Mesenchymal stem cell (in vitro differentiated cells and primary cell): ENCODE measurements at regions not wholly inside any gene's neighbourhood (a gene's known extent, or its start where the extent isn't known, plus 50 kb on each side); places are given as distances from the start of the nearest gene placed in this dataset.
"Not testable (repeated sequence)": the region's sequence is repeated elsewhere in the genome, so short reads cannot be mapped to it uniquely, and the experiment has no call there.

ENCODE experiments used
- DNase-seq: peaks from one replicate; pipeline ENCODE4 v3.0.0-alpha.2; 2013
- H2AFZ ChIP-seq: one replicate; pipeline ENCODE4 v1.6.1; 2013; ENCODE audit warnings: low read depth, mild to moderate bottlenecking, control low read depth, inconsistent platforms, low read length, moderate library complexity
- H2AK5ac ChIP-seq: 2 replicates; pipeline ENCODE4 v1.6.1; 2013; ENCODE audit warnings: low read length, moderate library complexity, mild to moderate bottlenecking, inconsistent platforms; ENCODE audit not compliant: severe bottlenecking
- H2BK120ac ChIP-seq: one replicate; pipeline ENCODE4 v1.6.1; 2013; ENCODE audit warnings: low read depth, mild to moderate bottlenecking, inconsistent platforms, low read length, moderate library complexity
- H2BK12ac ChIP-seq, 2 experiments: one replicate each; pipeline ENCODE4 v1.6.1; 2013; ENCODE audit warnings: inconsistent platforms in 2 of 2, low read length in 2 of 2, mild to moderate bottlenecking in 2 of 2, moderate library complexity in 2 of 2, control low read depth in 1 of 2
- H2BK15ac ChIP-seq: one replicate; pipeline ENCODE4 v1.6.1; 2013; ENCODE audit warnings: mild to moderate bottlenecking, low read depth, inconsistent platforms; ENCODE audit not compliant: poor library complexity, severe bottlenecking
- H2BK5ac ChIP-seq: 2 replicates; pipeline ENCODE4 v1.6.1; 2013; ENCODE audit warnings: low read depth, mild to moderate bottlenecking, low read length, control low read depth, inconsistent platforms; ENCODE audit not compliant: poor library complexity, severe bottlenecking
- H3K14ac ChIP-seq, 2 experiments: one replicate each; pipeline ENCODE4 v1.6.1; 2013; ENCODE audit warnings: inconsistent platforms in 2 of 2, low read length in 2 of 2, control low read depth in 1 of 2, mild to moderate bottlenecking in 1 of 2, moderate library complexity in 1 of 2
- H3K18ac ChIP-seq, 2 experiments: one replicate each; pipeline ENCODE4 v1.6.1; 2013; ENCODE audit warnings: inconsistent platforms in 2 of 2, low read length in 2 of 2, control low read depth in 1 of 2, low read depth in 1 of 2, mild to moderate bottlenecking in 1 of 2
- H3K23ac ChIP-seq, 2 experiments: one replicate each; pipeline ENCODE4 v1.6.1; 2013; ENCODE audit warnings: inconsistent platforms in 2 of 2, low read length in 2 of 2, mild to moderate bottlenecking in 2 of 2, moderate library complexity in 2 of 2, control low read depth in 1 of 2
- H3K27ac ChIP-seq: 2 replicates; pipeline ENCODE4 v1.5.1; 2013; ENCODE audit warnings: mild to moderate bottlenecking, moderate library complexity, low read length, control low read depth, inconsistent platforms; ENCODE audit not compliant: poor library complexity, severe bottlenecking
- H3K27me3 ChIP-seq, 2 experiments: 2 replicates each; pipeline versions ENCODE4 v1.6.1 to v1.7.0; 2013; ENCODE audit warnings: low read length in 2 of 2, mild to moderate bottlenecking in 2 of 2, moderate library complexity in 2 of 2, control low read depth in 1 of 2, inconsistent platforms in 1 of 2; ENCODE audit not compliant: control insufficient read depth in 1 of 2, insufficient read depth in 1 of 2
- H3K36me3 ChIP-seq, 2 experiments: 2 replicates each; pipeline versions ENCODE4 v1.6.1 to v1.7.0; 2013; ENCODE audit warnings: low read length in 2 of 2, control low read depth in 1 of 2, inconsistent platforms in 1 of 2, low read depth in 1 of 2, mild to moderate bottlenecking in 1 of 2; ENCODE audit not compliant: insufficient read depth in 2 of 2, control insufficient read depth in 1 of 2
- H3K4ac ChIP-seq, 2 experiments: one replicate each; pipeline ENCODE4 v1.6.1; 2013; ENCODE audit warnings: inconsistent platforms in 2 of 2, low read length in 2 of 2, mild to moderate bottlenecking in 2 of 2, moderate library complexity in 2 of 2, control low read depth in 1 of 2, low read depth in 1 of 2
- H3K4me1 ChIP-seq: 2 replicates; pipeline ENCODE4 v1.6.1; 2013; ENCODE audit warnings: low read depth, low read length, control low read depth; ENCODE audit not compliant: control insufficient read depth, insufficient read depth
- H3K4me2 ChIP-seq: 2 replicates; pipeline ENCODE4 v1.6.1; 2013; ENCODE audit warnings: low read length, mild to moderate bottlenecking, inconsistent platforms; ENCODE audit not compliant: poor library complexity, severe bottlenecking
- H3K4me3 ChIP-seq, 2 experiments: 2 replicates each; pipeline versions ENCODE4 v1.5.1 to v1.7.0; 2013; ENCODE audit warnings: low read length in 2 of 2, mild to moderate bottlenecking in 2 of 2, control low read depth in 1 of 2, low read depth in 1 of 2; ENCODE audit not compliant: insufficient read depth in 1 of 2
- H3K79me1 ChIP-seq: replicated peaks from 2 replicates; pipeline ENCODE4 v1.6.1; 2013; ENCODE audit warnings: mild to moderate bottlenecking, control low read depth, low read length, inconsistent platforms; ENCODE audit not compliant: poor library complexity, severe bottlenecking
- H3K9ac ChIP-seq: 2 replicates; pipeline ENCODE4 v1.7.0; 2013; ENCODE audit warnings: mild to moderate bottlenecking, low read length, moderate library complexity
- H3K9me3 ChIP-seq: 2 replicates; pipeline ENCODE4 v1.7.0; 2013; ENCODE audit warnings: mild to moderate bottlenecking, low read length; ENCODE audit not compliant: control insufficient read depth
- H4K8ac ChIP-seq: one replicate; pipeline ENCODE4 v1.6.1; 2013; ENCODE audit warnings: inconsistent platforms, mild to moderate bottlenecking, low read length, moderate library complexity
- H4K91ac ChIP-seq: one replicate; pipeline ENCODE4 v1.6.1; 2013; ENCODE audit warnings: mild to moderate bottlenecking, low read length, inconsistent platforms
- WGBS: methylation state at CpG from one replicate; pipeline ENCODE4 v1.1.7; 2013; ENCODE audit warnings: mixed read lengths; 5-methylcytosine and 5-hydroxymethylcytosine counted together

DNA sequence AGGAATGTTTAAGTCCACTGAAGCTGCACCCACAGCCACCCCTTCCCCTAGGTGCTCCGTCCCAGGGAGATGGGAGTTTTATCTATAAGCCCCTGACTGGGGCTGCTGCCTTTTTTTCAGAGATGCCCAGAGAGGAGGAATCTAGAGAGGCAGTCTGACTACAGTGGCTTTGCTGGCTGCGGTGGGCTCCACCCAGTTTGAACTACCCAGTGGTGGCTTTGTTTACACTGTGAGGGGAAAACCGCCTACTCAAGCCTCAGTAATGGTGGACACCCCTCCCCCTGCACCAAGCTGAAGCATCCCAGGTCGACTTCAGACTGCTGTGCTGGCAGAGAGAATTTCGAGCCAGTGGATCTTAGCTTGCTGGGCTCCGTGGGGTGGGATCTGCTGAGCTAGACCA lies 298.0 kb downstream of the PLK2 start:
- H3K14ac ChIP-seq, H2BK5ac ChIP-seq, H3K9ac ChIP-seq, H4K8ac ChIP-seq, H2BK15ac ChIP-seq, H3K4ac ChIP-seq, H3K18ac ChIP-seq, H3K27ac ChIP-seq, H2BK120ac ChIP-seq, H2AFZ ChIP-seq, H4K91ac ChIP-seq, H3K36me3 ChIP-seq, H3K23ac ChIP-seq, H2AK5ac ChIP-seq, H3K4me1 ChIP-seq, H2BK12ac ChIP-seq, H3K79me1 ChIP-seq, H3K9me3 ChIP-seq, H3K4me3 ChIP-seq, DNase-seq, H3K4me2 ChIP-seq, H3K27me3 ChIP-seq: not testable (repeated sequence)
- 79% methylated on average over 5 of the region's 6 CpGs for WGBS

DNA sequence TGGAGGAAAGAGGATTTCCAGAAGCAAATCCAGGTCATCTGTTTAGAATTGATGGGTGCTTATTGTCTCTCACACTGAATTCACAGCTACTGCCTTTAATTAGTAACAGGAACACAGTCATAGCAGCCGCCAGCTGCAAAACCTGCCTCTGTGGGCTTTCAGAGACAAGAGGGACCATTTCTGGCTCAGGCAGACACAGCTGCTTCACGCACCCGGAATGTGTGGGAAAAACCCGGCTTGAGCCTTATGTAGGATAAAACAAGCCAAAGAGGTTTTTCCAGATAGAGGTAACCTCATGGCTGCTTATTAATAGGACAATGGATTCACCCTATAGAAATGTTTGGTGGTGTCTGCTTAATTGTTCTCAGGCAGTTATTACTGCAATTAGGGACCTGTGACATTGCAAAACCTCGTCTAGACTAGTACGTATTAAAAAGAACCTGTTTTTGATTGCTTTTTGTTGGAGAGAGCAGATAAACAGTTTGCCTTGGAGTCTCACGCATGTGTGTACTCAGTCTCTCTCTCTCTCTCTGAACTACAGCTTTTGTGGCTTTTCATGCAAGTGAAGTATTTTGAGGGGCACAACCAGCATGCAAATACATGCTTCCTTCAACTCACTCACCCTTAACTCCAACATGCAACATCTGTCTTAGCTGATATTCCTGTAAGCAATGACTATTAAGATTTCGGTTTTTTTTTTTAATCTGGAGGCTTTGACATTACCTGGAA lies 302.7 kb downstream of the PLK2 start:
- Histone ChIP-seq H2AK5ac (no peak overlapping the region), H3K14ac (no peak overlapping the region), H3K23ac (no peak overlapping the region), H3K9me3 (peaks cover 3% of the 10 kb centered on the region), H2BK120ac (no peak overlapping the region), H3K4me2 (no peak overlapping the region), H2BK15ac (no peak overlapping the region), H3K36me3 (no peaks in the 10 kb centered on the region), H3K18ac (no peak overlapping the region), H3K27me3 (no peaks in the 10 kb centered on the region), H2BK12ac (no peak overlapping the region), H4K91ac (no peak overlapping the region), H3K4me1 (peaks cover 2% of the 10 kb centered on the region), H3K9ac (no peak overlapping the region), H3K27ac (no peak overlapping the region), H3K79me1 (no peaks in the 10 kb centered on the region), H3K4ac (no peak overlapping the region), H2AFZ (no peak overlapping the region), H3K4me3 (no peak overlapping the region), H4K8ac (no peak overlapping the region), H2BK5ac (no peak overlapping the region)
- peak; percentile 37 for DNase-seq
- WGBS: 54% methylated on average over 8 of the region's 8 CpGs

- 77% methylated on average over 3 of the region's 6 CpGs for WGBS
- no peak overlapping the region for H4K8ac ChIP-seq
- no peak overlapping the region for H3K27ac ChIP-seq
- no peak overlapping the region for H2AK5ac ChIP-seq
- peaks cover 2% of the 10 kb centered on the region for H3K4me1 ChIP-seq
- no peak overlapping the region for H3K9ac ChIP-seq
- H3K23ac ChIP-seq: no peak overlapping the region
- H3K4ac ChIP-seq: no peak overlapping the region
- DNase-seq: peak; percentile 12
- H3K9me3 ChIP-seq: peaks cover 3% of the 10 kb centered on the region
- H2BK12ac ChIP-seq: no peak overlapping the region
- no peak overlapping the region for H2BK120ac ChIP-seq
- no peak overlapping the region for H2BK15ac ChIP-seq
- no peak overlapping the region for H3K4me2 ChIP-seq
- no peak overlapping the region for H2BK5ac ChIP-seq
- no peaks in the 10 kb centered on the region for H3K27me3 ChIP-seq
- H3K4me3 ChIP-seq: no peak overlapping the region
- H3K18ac ChIP-seq: no peak overlapping the region
- no peak overlapping the region for H2AFZ ChIP-seq
- no peaks in the 10 kb centered on the region for H3K79me1 ChIP-seq
- no peak overlapping the region for H4K91ac ChIP-seq
- no peaks in the 10 kb centered on the region for H3K36me3 ChIP-seq
- H3K14ac ChIP-seq: no peak overlapping the region
Observed at GRCh38 chr5:58156361-58156760, 303.5 kb downstream of the PLK2 start.

GRCh38 chr5:58153255-58153654 lies 306.6 kb downstream of the PLK2 start:
- no peak overlapping the region for H3K23ac ChIP-seq
- no peak overlapping the region for H2AK5ac ChIP-seq
- no peak overlapping the region for H3K18ac ChIP-seq
- H3K9me3 ChIP-seq: peaks cover under 1% of the 10 kb centered on the region
- no peaks in the 10 kb centered on the region for H3K36me3 ChIP-seq
- no peak overlapping the region for H2AFZ ChIP-seq
- no peak overlapping the region for H2BK15ac ChIP-seq
- H2BK5ac ChIP-seq: no peak overlapping the region
- no peak overlapping the region for H2BK120ac ChIP-seq
- no peak for DNase-seq
- H4K8ac ChIP-seq: no peak overlapping the region
- H3K4ac ChIP-seq: no peak overlapping the region
- no peak overlapping the region for H3K14ac ChIP-seq
- H2BK12ac ChIP-seq: no peak overlapping the region
- H3K27me3 ChIP-seq: no peaks in the 10 kb centered on the region
- H4K91ac ChIP-seq: no peak overlapping the region
- 78% methylated on average over 7 of the region's 7 CpGs for WGBS
- peaks cover 2% of the 10 kb centered on the region for H3K4me1 ChIP-seq
- no peak overlapping the region for H3K4me3 ChIP-seq
- no peaks in the 10 kb centered on the region for H3K79me1 ChIP-seq
- H3K27ac ChIP-seq: no peak overlapping the region
- H3K9ac ChIP-seq: no peak overlapping the region
- no peak overlapping the region for H3K4me2 ChIP-seq
